GM12865 (cell line): ENCODE measurements at regions not wholly inside any gene's neighbourhood (a gene's known extent, or its start where the extent isn't known, plus 50 kb on each side); places are given as distances from the start of the nearest gene placed in this dataset.

Experiments used
- DNase-seq: peaks from one replicate; pipeline ENCODE4 v3.0.0; 2010; ENCODE audit warnings: low read depth
- H3K4me3 ChIP-seq: 2 replicates; pipeline ENCODE4 v1.5.1; 2011; ENCODE audit warnings: mild to moderate bottlenecking, low read depth, low read length, control low read depth
- TF ChIP-seq, protein P1 (sequence below): IDR thresholded peaks from 2 replicates; pipeline ENCODE4 v1.5.1; 2011; ENCODE audit warnings: low read length, control low read depth, low read depth, inconsistent platforms; ENCODE audit not compliant: insufficient read depth; ENCODE audit errors: missing control alignments

DNA sequence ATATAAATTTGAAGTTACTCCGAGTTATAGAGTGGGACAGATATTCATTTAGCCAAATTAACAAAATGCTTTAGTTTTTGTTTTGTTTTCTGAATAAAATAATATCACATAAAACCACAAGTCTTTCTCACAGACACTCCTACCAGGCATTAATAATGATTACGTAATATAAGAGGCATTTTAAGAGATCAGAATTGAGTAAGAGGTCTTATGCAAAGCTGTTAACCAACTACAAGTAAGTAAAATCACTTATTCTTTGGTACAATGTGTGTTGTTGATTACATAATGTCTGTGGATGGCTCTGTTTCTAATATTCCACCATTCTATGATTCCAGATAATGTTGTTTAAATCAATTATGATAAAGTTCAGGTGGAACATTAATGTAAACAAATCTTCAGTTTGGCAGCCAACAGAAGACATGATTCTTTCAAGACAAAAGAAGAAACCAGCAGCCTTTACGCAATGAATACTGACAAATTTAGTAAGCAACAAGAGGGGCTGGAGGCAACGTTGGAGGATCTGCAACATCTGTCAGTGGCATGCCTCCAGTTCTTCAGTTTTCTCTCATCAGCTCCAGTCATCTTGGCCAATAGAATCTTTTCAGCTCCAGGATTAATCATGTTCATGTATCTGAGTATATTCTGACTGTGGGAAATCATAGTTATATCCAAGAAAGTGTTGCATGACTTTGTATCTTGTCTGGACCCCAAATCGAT lies 403.8 kb downstream of the SLITRK5 start:
- DNase-seq = no peak
- TF ChIP-seq, protein P1, sequence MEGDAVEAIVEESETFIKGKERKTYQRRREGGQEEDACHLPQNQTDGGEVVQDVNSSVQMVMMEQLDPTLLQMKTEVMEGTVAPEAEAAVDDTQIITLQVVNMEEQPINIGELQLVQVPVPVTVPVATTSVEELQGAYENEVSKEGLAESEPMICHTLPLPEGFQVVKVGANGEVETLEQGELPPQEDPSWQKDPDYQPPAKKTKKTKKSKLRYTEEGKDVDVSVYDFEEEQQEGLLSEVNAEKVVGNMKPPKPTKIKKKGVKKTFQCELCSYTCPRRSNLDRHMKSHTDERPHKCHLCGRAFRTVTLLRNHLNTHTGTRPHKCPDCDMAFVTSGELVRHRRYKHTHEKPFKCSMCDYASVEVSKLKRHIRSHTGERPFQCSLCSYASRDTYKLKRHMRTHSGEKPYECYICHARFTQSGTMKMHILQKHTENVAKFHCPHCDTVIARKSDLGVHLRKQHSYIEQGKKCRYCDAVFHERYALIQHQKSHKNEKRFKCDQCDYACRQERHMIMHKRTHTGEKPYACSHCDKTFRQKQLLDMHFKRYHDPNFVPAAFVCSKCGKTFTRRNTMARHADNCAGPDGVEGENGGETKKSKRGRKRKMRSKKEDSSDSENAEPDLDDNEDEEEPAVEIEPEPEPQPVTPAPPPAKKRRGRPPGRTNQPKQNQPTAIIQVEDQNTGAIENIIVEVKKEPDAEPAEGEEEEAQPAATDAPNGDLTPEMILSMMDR = no peak
- H3K4me3 ChIP-seq = no peak overlapping the region

DNA sequence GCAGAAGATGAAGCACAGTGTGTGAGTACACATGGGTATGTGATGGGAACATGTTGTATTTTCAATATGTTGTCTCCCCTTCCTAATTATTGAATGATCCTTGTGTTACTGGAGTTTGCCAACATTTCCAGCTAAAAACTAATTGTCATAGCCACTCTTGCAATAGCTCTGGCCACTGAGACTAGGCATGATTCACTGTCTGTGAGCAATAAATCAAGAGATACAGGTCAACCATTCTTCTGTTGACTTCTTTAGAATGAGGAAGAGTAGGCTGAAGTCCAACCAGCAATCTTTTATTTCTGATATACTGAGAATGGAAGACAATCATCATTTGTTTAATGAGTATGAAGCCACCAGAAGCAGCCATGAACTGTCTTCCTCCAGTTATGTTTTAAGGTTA lies 413.9 kb downstream of the SLITRK5 start:
- TF ChIP-seq, protein P1 = no peak
- no peak for DNase-seq

DNA sequence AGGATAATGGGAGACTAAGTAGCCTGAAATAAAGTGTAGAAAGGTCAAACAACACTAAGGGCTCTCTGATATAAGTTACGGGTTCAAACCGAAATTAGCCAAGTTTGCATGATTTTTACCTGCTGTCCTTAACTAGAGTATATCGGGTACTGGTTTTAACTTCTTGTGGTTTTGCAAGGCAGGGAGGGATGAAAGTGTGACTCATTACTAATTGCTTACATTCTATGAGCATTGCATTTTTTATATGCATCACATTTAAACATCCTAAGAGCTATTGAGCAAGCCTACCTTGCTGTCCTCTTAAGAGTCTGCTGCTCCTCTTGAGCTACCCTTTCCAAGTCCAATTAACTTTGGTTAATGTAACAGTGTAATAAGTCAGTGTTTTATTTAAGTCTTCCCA lies 415.4 kb downstream of the SLITRK5 start:
- H3K4me3 ChIP-seq = no peak overlapping the region
- DNase-seq = no peak
- TF ChIP-seq, protein P1 = no peak

More for the DNA sequence above, 413.9 kb downstream of the SLITRK5 start:
- H3K4me3 ChIP-seq = no peak overlapping the region

DNA sequence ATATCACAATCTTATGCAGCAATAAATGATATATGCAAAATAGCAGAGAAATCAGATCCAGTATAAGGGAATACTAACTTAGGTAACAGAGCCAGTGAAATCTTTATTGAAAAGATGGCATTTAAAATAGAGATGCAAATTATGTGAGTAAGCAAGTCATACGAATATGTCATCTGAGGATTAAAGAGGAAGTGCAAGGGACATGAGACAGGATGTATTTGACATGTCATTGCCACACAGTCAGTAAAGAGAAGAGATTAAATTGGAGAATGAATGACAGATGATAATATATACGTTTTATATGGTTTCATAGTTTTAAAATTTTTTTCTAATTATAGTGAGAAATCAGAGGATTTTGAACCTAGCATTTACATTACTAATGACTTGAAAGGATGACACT lies 426.4 kb downstream of the SLITRK5 start:
- H3K4me3 ChIP-seq = no peak overlapping the region
- no peak for DNase-seq
- TF ChIP-seq, protein P1 = no peak

DNA sequence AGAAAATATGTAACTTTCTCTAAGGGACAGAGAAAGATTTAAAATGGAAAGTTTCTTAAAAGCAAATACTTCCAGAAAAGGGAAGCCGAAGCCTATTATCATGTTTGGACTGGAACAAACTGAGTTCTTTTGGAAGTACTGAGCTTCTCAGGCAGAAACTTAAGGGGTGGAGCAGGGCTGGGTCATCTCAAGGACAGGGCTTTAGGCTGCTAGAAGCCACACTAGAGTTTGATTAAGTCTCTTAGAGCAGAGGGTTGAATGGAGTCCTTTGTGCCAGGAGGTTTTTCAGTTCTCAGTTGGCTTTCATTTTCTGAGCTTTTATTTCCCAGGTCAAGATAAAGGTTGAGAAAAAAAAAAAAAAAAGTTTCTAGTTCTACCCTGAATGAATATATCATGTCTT lies 432.7 kb downstream of the SLITRK5 start:
- H3K4me3 ChIP-seq = no peak overlapping the region
- TF ChIP-seq, protein P1 = no peak
- DNase-seq = no peak

DNA sequence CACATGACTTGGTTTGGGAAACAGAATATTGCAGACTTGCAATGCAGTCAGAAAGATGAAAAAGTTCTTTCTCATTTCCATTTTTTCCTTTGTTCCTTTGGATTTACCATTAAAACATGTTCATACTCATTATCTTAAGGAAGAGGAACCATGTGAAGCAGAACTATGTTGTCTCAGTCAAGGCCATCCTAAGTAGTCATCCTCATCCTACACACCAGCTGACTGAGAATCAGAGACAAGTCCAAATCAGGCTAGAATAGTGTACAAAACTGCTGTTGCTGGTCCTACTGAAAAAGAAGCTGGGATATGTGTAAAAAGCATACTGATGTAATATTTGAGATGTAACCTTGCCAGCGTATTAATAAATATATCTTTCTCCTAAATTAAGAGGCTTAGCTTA lies 433.4 kb downstream of the SLITRK5 start:
- H3K4me3 ChIP-seq = no peak overlapping the region
- no peak for DNase-seq
- TF ChIP-seq, protein P1 = no peak

DNA sequence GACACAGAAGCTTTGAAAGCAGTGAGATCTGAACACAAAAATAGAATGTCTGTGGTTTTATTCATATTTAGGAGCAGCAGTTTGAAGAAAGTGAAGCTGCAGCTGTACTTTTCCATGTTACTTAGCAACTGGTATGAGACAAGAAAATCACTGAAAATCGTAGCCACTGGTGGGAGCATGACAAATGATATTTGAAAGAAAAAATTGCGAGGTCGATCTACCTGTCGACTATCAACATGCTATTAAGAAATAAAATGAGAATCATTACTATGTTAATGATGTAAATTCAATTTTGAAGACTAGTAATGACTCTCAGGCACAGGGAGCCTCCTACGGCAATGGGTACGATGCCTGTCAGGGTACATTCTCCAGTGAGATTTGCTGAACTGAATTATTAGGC lies 436.4 kb downstream of the SLITRK5 start:
- TF ChIP-seq, protein P1 = no peak
- DNase-seq = no peak
- H3K4me3 ChIP-seq = no peak overlapping the region
